Fibroblast of mammary gland (primary cell): ENCODE measurements at regions not wholly inside any gene's neighbourhood (a gene's known extent, or its start where the extent isn't known, plus 50 kb on each side); places are given as distances from the start of the nearest gene placed in this dataset.

Experiments
- DNase-seq: peaks from one replicate; pipeline ENCODE4 v3.0.0-alpha.2; 2010; ENCODE audit warnings: low read depth
- H3K4me3 ChIP-seq: 2 replicates; pipeline ENCODE4 v1.5.1; 2011; ENCODE audit warnings: low read depth, mild to moderate bottlenecking, low read length, moderate library complexity; ENCODE audit not compliant: control insufficient read depth
- CTCF ChIP-seq: conservative IDR thresholded peaks from 2 replicates; pipeline ENCODE4 v1.5.1; 2011; ENCODE audit warnings: low read depth, low read length, inconsistent platforms; ENCODE audit not compliant: control insufficient read depth, insufficient read depth

GRCh38 chr1:73811798-73812197 lies 386.2 kb downstream of the LRRIQ3 start:
- no peak for TF ChIP-seq CTCF
- no peak for DNase-seq
- H3K4me3 ChIP-seq, result no peak overlapping the region

- DNase-seq, result no peak
- no peak for TF ChIP-seq CTCF
Measured at GRCh38 chr1:73804935-73805334, 393.0 kb downstream of the LRRIQ3 start.

GRCh38 chr1:73803380-73803779 lies 394.6 kb downstream of the LRRIQ3 start:
- TF ChIP-seq CTCF, result no peak
- H3K4me3 ChIP-seq, result no peak overlapping the region
- no peak for DNase-seq

More at GRCh38 chr1:73804935-73805334, 393.0 kb downstream of the LRRIQ3 start:
- no peak overlapping the region for H3K4me3 ChIP-seq

- peak; percentile 4 for DNase-seq
- TF ChIP-seq CTCF, result no peak
- no peak overlapping the region for H3K4me3 ChIP-seq
Measured at GRCh38 chr1:73801912-73802429, 396.0 kb downstream of the LRRIQ3 start.

- peak; percentile 70 for DNase-seq
- TF ChIP-seq CTCF, result no peak
- no peak overlapping the region for H3K4me3 ChIP-seq
Measured at GRCh38 chr1:73800376-73800775, 397.6 kb downstream of the LRRIQ3 start.

GRCh38 chr1:73789965-73790364 lies 408.0 kb downstream of the LRRIQ3 start:
- no peak overlapping the region for H3K4me3 ChIP-seq
- TF ChIP-seq CTCF, result no peak
- no peak for DNase-seq

GRCh38 chr1:73784026-73784425 lies 413.9 kb downstream of the LRRIQ3 start:
- no peak for TF ChIP-seq CTCF
- H3K4me3 ChIP-seq, result no peak overlapping the region
- DNase-seq, result no peak
